Esophagus mucosa (tissue), 1 donor: ENCODE measurements at regions not wholly inside any gene's neighbourhood (a gene's known extent, or its start where the extent isn't known, plus 50 kb on each side); places are given as distances from the start of the nearest gene placed in this dataset.

ENCODE experiments used
- ATAC-seq: fragments of 200-7000 bp; cut with Tn5 transposase; one replicate; pipeline ENCODE4 v1.9.1; 2020
- donor health status: DM: yes; HTN: yes; CAD: no.

GRCh38 chr13:88103824-88104223 lies 432.7 kb downstream of the SLITRK5 start:
- ATAC-seq = no peak

GRCh38 chr13:88104576-88104975 lies 433.4 kb downstream of the SLITRK5 start:
- no peak for ATAC-seq

DNA sequence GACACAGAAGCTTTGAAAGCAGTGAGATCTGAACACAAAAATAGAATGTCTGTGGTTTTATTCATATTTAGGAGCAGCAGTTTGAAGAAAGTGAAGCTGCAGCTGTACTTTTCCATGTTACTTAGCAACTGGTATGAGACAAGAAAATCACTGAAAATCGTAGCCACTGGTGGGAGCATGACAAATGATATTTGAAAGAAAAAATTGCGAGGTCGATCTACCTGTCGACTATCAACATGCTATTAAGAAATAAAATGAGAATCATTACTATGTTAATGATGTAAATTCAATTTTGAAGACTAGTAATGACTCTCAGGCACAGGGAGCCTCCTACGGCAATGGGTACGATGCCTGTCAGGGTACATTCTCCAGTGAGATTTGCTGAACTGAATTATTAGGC lies 436.4 kb downstream of the SLITRK5 start:
- no peak for ATAC-seq

- no peak for ATAC-seq
These were observed 441.4 kb downstream of the SLITRK5 start for GRCh38 chr13:88112526-88112925.

- ATAC-seq = no peak
These were observed 444.8 kb downstream of the SLITRK5 start for GRCh38 chr13:88115976-88116375.

GRCh38 chr13:88118952-88119351 lies 447.8 kb downstream of the SLITRK5 start:
- ATAC-seq = no peak

GRCh38 chr13:88124142-88124541 lies 453.0 kb downstream of the SLITRK5 start:
- ATAC-seq = no peak

DNA sequence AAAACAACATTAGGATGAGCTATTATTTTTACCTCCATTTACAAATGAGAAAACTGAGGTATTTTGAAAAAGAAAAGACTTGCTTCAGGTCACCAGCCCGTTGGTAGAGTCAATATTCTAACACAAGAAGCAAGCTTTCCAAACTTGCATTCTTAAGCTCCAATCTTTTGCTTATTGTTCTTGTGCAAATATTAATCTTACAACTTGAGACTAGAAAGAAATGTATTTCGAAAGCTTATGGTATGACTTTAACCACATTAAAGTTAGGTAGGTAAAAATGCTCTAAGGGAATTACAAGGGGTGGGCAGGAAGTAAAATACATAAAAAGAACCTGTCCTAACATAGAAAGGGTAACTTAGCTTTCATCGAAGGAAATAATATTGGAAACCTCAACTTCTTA lies 453.9 kb downstream of the SLITRK5 start:
- ATAC-seq = no peak

DNA sequence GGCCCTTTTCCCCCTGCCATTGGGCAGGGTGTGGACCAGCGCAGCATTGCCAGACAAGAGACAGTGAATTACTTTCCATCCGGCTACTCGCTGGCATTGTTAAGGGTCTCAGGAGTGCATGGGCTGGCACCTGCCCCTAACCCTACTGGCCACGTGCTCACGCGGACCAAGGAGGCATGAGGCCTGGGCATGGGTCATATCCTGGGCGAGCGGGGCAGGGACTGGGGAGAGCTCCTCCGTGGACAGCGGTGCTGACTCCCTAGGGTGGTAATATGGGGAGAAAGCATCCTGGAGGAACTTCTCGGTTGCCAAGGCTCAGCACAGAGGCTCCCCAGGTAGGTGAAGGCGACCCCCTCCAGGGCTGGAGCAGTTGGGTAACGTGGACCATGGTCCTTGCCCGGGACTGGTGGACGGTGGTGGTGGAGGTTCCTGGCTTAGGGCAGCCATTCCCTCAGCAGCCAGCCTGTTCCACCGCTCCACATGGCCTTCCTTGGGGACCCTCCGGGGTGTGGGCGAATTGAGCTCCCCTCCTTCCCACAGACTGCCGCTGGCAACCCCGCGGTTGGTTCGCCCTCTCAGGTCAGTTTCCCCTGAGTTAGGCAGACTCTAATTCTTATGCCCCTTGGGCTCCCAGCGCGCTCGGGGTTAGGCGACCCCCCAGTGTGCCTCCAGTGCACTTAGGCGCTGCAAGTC lies 465.1 kb downstream of the SLITRK5 start:
- ATAC-seq = no peak

DNA sequence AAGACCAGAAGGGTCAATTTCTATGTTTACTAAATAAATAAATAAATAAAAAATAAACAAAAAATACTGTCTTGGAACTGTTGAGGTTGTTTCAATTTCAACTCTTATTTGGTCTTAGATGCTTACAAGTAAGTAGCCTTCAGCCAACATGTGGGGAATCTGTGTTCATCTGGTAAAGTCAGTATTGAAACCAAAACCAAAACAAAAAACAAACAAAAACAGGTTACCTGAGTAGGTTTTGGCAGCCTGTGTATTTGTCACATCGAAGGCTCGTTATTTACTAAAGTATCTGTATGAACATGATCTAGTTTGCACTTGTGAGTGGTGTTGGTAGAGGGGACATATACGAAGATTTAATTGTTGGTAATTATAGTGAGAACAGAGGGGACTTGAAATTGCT lies 471.5 kb downstream of the SLITRK5 start:
- ATAC-seq = no peak

- no peak for ATAC-seq
These were observed 473.4 kb downstream of the SLITRK5 start for GRCh38 chr13:88144580-88144979.

DNA sequence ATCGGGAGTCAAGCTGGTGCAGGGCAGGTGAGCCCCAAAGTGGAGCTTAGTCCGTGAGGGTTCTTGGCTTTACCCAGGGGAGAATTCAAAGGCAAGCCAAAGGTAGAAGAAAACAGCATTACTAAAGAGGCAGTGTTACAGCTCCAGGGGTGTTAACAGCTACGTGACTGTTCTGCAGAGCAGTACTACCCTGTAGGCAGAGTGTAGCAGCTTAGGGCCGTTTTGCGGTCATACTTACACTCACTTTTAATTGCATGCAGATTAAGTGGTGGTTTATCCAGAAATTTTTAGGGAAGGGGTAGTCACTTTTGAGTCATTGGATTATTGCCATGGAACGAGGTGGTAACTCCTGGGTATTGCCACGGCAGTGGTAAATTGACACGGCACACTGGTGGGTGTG lies 482.2 kb downstream of the SLITRK5 start:
- ATAC-seq = no peak

GRCh38 chr13:88154001-88154400 lies 482.8 kb downstream of the SLITRK5 start:
- ATAC-seq = no peak

DNA sequence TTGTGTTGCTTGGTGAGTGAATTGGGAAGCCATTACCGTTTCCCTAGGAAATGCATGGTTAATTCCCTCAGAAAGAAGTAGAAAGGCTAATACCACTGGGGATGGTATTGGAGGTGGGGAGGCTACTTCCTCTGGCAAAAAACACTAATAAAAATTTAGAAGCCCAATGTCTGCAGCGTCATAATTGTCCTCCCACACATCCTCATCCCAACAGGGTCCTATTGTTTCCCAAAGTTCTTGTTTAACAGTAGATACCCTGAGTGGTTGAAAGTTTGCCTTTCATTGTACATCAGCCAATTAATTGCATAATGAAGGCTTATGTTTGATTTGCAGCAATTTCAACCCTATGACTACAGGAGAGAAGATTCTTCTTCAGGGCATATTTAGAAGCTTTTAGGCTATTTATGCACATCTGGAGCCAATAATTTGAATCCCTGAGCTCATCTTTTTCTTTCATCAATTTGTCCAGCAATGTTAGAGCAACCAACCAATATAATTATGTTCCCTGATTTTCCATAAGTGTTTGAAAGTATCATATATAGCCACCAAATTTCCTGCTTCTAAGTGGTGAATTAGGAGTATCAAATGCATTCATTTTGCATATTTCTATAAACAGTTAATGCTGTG lies 491.0 kb downstream of the SLITRK5 start:
- ATAC-seq = no peak

DNA sequence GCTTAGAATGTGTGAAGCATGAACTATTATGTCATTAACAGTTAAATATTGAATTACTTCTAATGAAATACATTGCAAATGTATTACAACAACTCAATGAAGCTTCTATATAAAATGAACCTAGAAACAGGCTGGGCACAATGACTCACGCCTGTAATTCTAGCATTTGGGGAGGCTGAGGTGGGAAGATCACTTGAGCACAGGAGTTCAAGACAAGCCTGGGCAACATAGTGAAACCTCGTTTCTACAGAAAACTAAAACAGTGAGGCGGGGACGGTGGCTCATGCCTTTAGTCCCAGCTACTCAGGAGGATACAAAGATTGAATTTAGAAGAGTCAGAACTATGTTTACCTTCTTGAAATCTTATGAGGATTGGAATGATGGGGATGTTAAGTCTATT lies 505.1 kb downstream of the SLITRK5 start:
- no peak for ATAC-seq

GRCh38 chr13:88183440-88183839 lies 512.3 kb downstream of the SLITRK5 start:
- no peak for ATAC-seq

GRCh38 chr13:88188986-88189385 lies 517.8 kb downstream of the SLITRK5 start:
- no peak for ATAC-seq

GRCh38 chr13:88189728-88190127 lies 518.6 kb downstream of the SLITRK5 start:
- no peak for ATAC-seq

DNA sequence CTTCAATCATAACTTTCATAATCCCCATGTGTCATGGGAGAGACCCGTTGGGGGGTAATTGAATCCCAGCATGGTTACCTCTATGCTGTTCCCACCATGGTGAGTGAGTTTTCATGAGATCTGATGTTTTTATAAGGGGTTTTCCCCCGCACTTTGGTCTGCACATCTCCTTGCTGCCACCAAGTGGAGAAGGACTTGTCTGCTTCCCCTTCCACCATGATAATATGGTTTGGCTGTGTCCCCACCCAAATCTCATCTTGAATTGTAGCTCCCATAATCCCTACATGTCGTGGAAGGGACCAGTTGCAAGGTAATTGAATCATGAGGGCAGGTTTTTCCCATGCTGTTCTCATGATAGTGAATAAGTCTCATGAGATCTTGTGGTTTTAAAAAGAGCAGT lies 524.9 kb downstream of the SLITRK5 start:
- no peak for ATAC-seq

GRCh38 chr13:88217372-88217771 lies 546.2 kb downstream of the SLITRK5 start:
- no peak for ATAC-seq

DNA sequence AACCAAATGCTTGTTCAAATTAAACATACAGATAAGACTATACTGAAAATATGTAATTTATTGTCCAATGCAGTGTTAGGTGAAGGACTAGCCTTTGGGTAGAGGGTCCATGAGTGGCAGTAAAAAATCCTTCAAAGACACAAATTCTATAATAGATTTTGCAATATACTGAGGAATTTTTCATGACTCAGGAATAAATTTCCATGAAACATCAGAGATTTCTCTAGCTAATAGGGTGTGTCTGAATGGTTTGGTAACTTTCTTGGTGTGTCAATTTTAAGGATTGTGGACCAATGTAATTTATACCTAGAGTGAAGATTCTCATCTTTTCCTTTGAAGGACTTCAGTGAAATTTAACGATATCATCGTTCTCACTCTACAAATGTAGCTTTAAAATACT lies 546.7 kb downstream of the SLITRK5 start:
- no peak for ATAC-seq

GRCh38 chr13:88223958-88224357 lies 552.8 kb downstream of the SLITRK5 start:
- ATAC-seq = no peak

DNA sequence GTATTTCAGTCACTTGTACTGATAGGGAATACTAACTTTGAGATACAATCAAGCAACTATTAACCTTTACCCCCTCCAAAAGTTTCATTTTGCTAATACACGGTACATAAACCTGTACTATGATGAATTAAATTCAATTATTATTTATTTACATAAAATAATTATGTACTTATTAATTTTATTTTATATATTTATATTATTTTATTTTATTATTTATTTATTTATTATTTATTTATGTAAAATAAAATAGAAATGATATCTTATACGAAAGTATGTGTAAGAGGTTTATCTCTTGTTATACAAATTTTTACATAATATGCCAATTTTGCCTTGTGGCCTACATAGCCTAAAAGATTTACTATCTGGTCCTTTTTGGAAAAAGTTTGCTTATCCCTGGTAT lies 564.3 kb downstream of the SLITRK5 start:
- ATAC-seq = no peak

DNA sequence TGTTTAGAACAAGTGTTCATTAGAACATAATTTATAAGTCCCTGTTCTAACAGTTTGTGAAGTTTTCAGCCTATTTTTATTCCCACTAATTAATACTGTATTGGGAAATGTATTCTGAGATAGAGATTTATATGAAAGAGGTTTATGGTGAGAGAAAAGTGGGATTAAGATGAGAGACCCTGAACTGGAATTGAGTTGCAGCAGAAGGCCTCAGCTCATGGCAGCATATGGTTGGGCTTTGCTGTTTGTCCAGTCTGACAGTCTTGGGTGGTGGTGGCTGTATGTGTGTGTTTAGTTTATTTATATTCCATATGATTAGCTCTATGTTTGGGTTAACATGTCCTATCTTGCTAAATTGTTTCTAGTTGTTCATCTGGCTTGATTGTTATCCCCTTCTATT lies 575.1 kb downstream of the SLITRK5 start:
- no peak for ATAC-seq

DNA sequence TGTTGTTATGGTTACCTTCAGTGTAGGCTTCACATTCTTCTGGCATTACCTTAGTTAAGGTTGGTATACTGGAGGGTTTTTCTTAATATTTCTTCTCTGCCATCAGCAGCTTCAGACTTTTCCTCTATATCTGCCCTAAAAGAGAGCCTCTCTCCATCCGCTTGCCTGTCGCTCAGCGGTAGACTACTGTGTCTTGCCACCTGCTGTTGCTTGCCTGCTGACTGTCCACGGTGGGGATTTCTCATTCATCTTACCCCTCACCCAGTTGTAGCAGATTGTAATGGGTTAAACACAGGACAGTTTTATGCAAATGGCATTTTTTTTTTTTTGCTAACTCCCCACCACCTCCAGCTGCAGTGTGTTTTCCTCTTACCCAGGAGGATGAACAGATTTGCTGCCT lies 577.2 kb downstream of the SLITRK5 start:
- no peak for ATAC-seq
